ENCODE measurements at regions not wholly inside any gene's neighbourhood (a gene's known extent, or its start where the extent isn't known, plus 50 kb on each side); places are given as distances from the start of the nearest gene placed in this dataset.

GRCh38 chr5:56466136-56466816 lies 233.1 kb upstream of the ANKRD55 start:
- TF ChIP-seq CTCF (conservative IDR thresholded peaks at IDR 0.05; ENCODE audit: low read length) (no peak), EZH2phosphoT487 (IDR thresholded peaks at IDR 0.05; ENCODE audit: borderline replicate concordance) (no peak)

All from Loucy (cell line).